ENCODE measurements at regions not wholly inside any gene's neighbourhood (a gene's known extent, or its start where the extent isn't known, plus 50 kb on each side); places are given as distances from the start of the nearest gene placed in this dataset.
A peak's percentile ranks its signal among the peaks of the same experiment; 100 is the strongest.
"Not testable (repeated sequence)": the region's sequence is repeated elsewhere in the genome, so short reads cannot be mapped to it uniquely, and the experiment has no call there.

GRCh38 chr4:186847429-186848131 is 123.9 kb upstream of the FAT1 start:
- DNase-seq (ENCODE audit: low spot score): not testable (repeated sequence)

DNA sequence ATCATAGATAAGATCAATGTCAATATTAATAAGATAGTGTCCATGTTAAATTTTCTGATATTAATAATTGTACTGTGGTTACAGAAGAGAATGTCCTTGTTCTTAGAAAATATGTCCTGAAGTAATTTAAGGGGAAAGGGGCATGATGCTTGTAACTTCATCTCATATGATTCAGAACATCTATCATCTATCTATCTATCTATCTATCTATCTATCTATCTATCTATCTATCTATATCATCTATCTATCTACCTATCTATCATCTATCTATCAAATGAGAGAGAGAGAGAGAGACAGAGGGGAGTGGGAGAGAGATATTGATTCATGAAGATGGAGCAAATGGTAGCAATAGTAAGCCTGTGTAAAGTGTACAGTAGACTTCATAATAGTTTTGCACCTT is 124.8 kb upstream of the FAT1 start:
- DNase-seq (ENCODE audit: low spot score): no peak

- no peak for DNase-seq (ENCODE audit: low spot score)
Observed at GRCh38 chr4:186851291-186852072, 127.8 kb upstream of the FAT1 start.

DNA sequence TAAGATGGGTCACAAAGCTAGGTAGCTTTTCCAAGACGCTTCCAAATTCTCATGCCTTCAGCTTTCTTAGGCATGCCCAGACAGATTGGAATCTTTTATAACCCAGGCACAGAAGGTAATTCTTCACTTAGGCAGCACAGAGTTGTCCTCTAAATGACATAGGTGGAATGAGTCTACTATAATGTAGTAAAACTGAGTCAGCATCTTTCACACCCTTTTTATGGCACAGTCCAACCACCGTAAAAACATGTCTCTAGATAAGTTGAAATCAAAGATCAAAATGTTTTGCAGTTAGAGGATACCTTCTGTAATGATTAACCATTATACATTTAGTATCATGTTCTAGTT is 128.4 kb upstream of the FAT1 start:
- DNase-seq (ENCODE audit: low spot score): no peak

DNA sequence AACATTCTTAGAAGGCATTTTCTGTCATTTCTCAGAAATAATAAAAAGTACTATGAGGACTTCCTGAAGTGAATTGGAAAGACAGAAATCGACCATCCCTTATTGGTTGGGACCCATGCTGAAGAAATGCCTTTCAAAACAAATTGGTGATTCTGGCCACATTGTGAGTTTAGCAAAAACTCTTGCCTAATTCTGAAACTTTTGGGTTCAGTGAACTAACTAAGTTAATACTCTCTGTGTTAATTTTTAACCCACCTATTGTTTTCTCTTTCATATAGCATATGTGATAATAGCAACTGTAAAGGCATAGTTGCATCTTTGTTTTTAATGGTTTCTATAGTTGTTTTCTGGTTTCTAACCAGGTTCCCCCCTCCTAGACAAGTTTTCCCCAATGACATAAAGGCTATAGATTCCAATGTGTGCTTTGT is 129.3 kb upstream of the FAT1 start:
- DNase-seq (ENCODE audit: low spot score): no peak

- no peak for DNase-seq (ENCODE audit: low spot score)
Observed at GRCh38 chr4:186854256-186854655, 130.6 kb upstream of the FAT1 start.

GRCh38 chr4:186855111-186855510 is 131.5 kb upstream of the FAT1 start:
- DNase-seq (ENCODE audit: low spot score): no peak

GRCh38 chr4:186857793-186858192 is 134.1 kb upstream of the FAT1 start:
- no peak for DNase-seq (ENCODE audit: low spot score)

DNA sequence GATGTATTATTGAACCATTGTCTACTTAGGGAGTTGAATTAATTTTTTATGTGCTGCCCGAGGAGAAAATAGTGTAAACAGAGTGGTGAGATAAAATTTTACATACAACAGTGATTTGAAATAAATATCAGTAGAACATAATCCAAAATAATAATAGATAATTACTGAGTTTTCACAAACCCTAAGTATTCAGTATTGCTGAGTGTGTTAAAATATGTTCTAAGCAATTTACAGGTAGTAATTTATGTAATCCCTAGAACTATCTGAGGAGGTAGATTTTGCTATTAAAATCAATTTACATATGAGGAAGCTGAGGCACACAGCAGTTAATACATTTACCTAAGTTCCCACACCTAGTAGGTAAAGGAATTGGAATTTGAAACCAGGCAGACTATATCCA is 134.7 kb upstream of the FAT1 start:
- no peak for DNase-seq (ENCODE audit: low spot score)

DNA sequence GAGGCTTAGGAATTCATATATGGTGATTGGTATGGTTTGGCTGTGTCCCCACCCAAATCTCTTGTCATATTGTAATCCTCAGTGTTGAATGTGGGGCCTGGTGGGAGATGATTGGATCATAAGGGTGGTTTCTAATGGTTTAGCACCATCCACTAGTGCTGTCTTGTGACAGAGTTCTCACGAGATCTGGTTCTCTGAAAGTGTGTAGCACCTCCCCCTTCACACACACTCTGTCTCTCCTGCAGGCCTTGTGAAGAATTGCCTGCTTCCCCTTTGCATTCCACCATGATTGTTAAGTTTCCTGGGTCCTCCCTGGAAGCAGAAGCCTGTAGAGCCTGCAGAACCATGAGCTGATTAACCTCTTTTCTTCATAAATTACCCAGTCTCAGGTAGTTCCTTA is 135.8 kb upstream of the FAT1 start:
- DNase-seq (ENCODE audit: low spot score): no peak

- DNase-seq (ENCODE audit: low spot score): no peak
Observed at GRCh38 chr4:186861317-186861716, 137.7 kb upstream of the FAT1 start.

DNA sequence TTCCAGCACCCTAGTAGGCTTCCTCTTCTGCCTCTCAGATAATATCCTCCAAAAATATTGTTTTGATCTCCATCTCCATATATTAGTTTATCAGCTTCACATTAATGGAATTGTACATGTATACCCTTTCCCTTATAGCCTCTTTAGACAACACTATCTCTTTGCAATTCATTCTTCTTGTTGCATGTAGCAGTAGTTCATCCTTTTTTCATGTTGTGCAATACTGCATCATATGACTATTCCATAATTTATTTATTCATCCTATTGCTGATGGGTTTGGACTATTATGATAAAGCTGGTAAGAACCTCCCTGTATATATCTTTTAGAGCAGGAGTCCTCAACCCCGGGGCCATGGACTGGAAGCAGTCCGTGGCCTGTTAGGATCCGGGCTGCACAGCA is 148.2 kb upstream of the FAT1 start:
- no peak for DNase-seq (ENCODE audit: low spot score)

GRCh38 chr4:186873095-186873494 is 149.4 kb upstream of the FAT1 start:
- not testable (repeated sequence) for DNase-seq (ENCODE audit: low spot score)

GRCh38 chr4:186875476-186875875 is 151.8 kb upstream of the FAT1 start:
- no peak for DNase-seq (ENCODE audit: low spot score)

GRCh38 chr4:186876961-186877626 is 153.4 kb upstream of the FAT1 start:
- no peak for DNase-seq (ENCODE audit: low spot score)

DNA sequence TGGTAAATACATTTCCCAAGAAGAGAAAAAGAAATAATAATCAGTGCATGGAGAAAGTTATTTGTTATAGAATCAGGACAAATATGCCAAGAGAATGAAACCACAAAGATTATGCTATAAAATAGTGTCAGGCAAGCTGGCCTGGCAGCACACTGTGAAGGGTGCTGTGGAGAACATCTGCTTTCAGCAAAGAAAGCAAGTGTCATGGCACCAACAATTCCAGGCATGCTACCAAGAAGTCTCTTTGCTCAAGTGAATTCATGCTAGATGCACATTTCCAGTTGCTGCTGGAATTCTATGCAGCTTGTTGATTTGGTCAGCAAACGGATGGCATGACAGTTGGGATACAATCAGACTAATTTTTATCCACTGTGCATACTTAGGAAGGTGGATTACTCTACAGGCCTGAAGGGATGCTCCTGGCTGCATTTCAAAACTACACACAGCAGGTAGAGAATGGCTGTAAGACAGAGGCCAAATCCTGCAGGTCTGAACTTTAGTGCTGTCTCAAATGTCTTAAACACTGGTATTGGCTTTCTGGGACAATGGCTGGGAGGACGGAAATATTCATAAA is 154.6 kb upstream of the FAT1 start:
- no peak for DNase-seq (ENCODE audit: low spot score)

DNA sequence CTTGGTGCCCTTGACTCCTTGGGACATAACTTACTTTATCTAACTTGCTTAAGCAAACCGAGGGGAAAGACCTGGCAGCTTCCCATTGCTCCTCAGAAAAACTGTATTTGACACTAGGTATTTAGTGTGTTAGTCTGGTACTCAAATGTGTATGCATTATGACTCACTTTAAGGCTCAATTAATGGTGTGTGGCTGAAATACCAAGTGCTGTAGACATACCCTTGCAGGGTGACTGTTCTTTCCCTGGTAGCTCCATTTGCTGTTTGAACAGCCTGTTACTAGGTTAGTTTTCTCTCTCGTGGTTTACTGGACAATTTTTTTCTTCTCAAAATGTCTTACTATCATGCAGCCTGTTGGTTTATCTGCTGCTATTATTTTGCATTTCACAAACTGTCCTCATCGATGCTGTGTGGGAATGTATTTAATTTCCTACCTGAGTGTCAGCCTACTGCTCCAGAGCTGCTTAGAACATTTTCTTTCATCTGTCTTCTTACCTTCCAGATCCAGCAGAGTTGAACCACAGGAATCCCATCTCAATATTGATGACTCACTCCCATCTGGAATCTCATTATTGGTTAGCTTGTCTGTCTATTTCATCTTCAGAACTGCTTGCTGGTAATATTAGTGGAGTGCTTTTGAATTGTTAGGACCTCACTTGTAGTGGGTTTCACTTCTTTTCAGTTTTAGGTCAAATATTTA is 158.0 kb upstream of the FAT1 start:
- peak; percentile 77 for DNase-seq (ENCODE audit: low spot score)

GRCh38 chr4:186882293-186882692 is 158.6 kb upstream of the FAT1 start:
- DNase-seq (ENCODE audit: low spot score): peak; percentile 2

DNA sequence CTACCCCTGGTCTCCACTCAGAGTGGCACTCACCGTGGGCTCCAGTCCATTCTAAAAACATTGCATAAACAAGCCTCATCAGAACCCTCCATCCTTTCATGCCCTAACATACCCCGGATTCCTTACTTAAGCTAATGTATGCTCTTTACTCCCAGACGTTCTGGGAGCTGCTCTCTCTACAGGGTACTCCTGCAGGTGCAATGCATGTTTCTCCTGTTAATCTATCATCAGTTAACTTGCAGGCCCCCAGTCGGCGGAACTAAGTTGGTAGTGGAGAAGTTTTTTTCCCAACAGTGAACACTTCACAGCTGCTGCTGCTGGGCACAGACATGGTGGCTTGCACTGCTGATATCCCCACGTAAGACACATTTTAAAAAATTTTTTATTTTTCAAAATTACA is 161.6 kb upstream of the FAT1 start:
- no peak for DNase-seq (ENCODE audit: low spot score)

- DNase-seq (ENCODE audit: low spot score): no peak
Observed at GRCh38 chr4:186886759-186887158, 163.1 kb upstream of the FAT1 start.

GRCh38 chr4:186887291-186887700 is 163.6 kb upstream of the FAT1 start:
- no peak for DNase-seq (ENCODE audit: low spot score)

DNA sequence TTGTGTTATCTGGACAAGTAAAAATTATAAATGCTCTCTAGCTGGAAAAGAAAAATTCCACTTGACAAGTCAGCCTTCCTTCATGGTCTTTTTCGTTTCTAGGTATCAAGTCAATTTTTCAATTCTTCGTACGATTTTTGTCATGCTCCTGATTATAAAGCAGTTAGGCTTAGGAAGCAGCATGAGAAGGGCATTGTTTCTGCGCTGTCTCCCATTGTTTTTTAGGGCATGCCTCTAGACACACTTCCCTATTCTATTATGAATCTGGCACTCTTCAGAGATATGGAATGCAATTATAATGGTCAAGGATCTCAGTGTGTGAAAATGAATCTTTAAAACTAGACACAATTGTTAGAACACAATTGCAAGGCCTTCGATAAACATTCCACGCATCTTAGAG is 164.1 kb upstream of the FAT1 start:
- DNase-seq (ENCODE audit: low spot score): no peak
